ENCODE measurements at regions not wholly inside any gene's neighbourhood (a gene's known extent, or its start where the extent isn't known, plus 50 kb on each side); places are given as distances from the start of the nearest gene placed in this dataset.

- TF ChIP-seq CTCF (IDR thresholded peaks at IDR 0.05) (no peak), ZFX (IDR thresholded peaks at IDR 0.05; ENCODE audit: borderline replicate concordance) (no peak)
Measured at GRCh38 chr4:127097061-127097460, 535.7 kb upstream of the INTU start.

Data from 22Rv1 (cell line).